NCI-H1436 treated with DMSO at 0.1 percent for 48 hours (cell line): ENCODE measurements at regions not wholly inside any gene's neighbourhood (a gene's known extent, or its start where the extent isn't known, plus 50 kb on each side); places are given as distances from the start of the nearest gene placed in this dataset.

Experiments
- DNase-seq: peaks from one replicate; lab custom pipeline; 2025; lab: John Stamatoyannopoulos, UW

GRCh38 chr10:36301539-36301938 lies 659.4 kb upstream of the FZD8 start:
- DNase-seq: no peak

GRCh38 chr10:36301139-36301538 lies 659.0 kb upstream of the FZD8 start:
- no peak for DNase-seq

GRCh38 chr10:36283827-36284226 lies 641.7 kb upstream of the FZD8 start:
- no peak for DNase-seq

- no peak for DNase-seq
Observed at GRCh38 chr10:36281831-36282331, 639.8 kb upstream of the FZD8 start.

GRCh38 chr10:36280890-36281499 lies 638.9 kb upstream of the FZD8 start:
- no peak for DNase-seq

- DNase-seq: no peak
Observed at GRCh38 chr10:36280321-36280741, 638.2 kb upstream of the FZD8 start.

- DNase-seq: no peak
Observed at GRCh38 chr10:36278176-36278575, 636.1 kb upstream of the FZD8 start.

- no peak for DNase-seq
Observed at GRCh38 chr10:36277459-36277858, 635.4 kb upstream of the FZD8 start.

GRCh38 chr10:36271627-36272340 lies 629.7 kb upstream of the FZD8 start:
- DNase-seq: no peak

GRCh38 chr10:36269222-36269621 lies 627.1 kb upstream of the FZD8 start:
- no peak for DNase-seq

GRCh38 chr10:36266923-36267322 lies 624.8 kb upstream of the FZD8 start:
- DNase-seq: no peak

- no peak for DNase-seq
Observed at GRCh38 chr10:36265741-36266140, 623.6 kb upstream of the FZD8 start.

GRCh38 chr10:36263871-36264270 lies 621.8 kb upstream of the FZD8 start:
- no peak for DNase-seq

GRCh38 chr10:36256948-36257356 lies 614.9 kb upstream of the FZD8 start:
- no peak for DNase-seq

GRCh38 chr10:36256166-36256565 lies 614.1 kb upstream of the FZD8 start:
- DNase-seq: no peak

GRCh38 chr10:36254199-36254598 lies 612.1 kb upstream of the FZD8 start:
- no peak for DNase-seq

- DNase-seq: no peak
Observed at GRCh38 chr10:36253731-36254130, 611.6 kb upstream of the FZD8 start.

GRCh38 chr10:36251068-36251467 lies 609.0 kb upstream of the FZD8 start:
- no peak for DNase-seq

GRCh38 chr10:36248304-36248981 lies 606.3 kb upstream of the FZD8 start:
- no peak for DNase-seq

GRCh38 chr10:36247478-36247877 lies 605.4 kb upstream of the FZD8 start:
- DNase-seq: no peak

- DNase-seq: no peak
Observed at GRCh38 chr10:36236931-36237330, 594.8 kb upstream of the FZD8 start.

- DNase-seq: no peak
Observed at GRCh38 chr10:36236341-36236740, 594.2 kb upstream of the FZD8 start.

- no peak for DNase-seq
Observed at GRCh38 chr10:36232935-36233334, 590.8 kb upstream of the FZD8 start.
